Epithelial cell of esophagus (primary cell): ENCODE measurements at regions not wholly inside any gene's neighbourhood (a gene's known extent, or its start where the extent isn't known, plus 50 kb on each side); places are given as distances from the start of the nearest gene placed in this dataset.

Source experiments
- DNase-seq: peaks from one replicate; pipeline ENCODE4 v3.0.0; 2010; ENCODE audit warnings: low read depth
- H3K4me3 ChIP-seq: 2 replicates; pipeline ENCODE4 v1.5.1; 2011; ENCODE audit warnings: mild to moderate bottlenecking, low read length, control low read depth
- CTCF ChIP-seq: IDR thresholded peaks from 2 replicates; pipeline ENCODE4 v1.5.1; 2011; ENCODE audit warnings: low read depth, mild to moderate bottlenecking, low read length, control low read depth, inconsistent platforms; ENCODE audit not compliant: insufficient read depth; ENCODE audit errors: missing control alignments

- H3K4me3 ChIP-seq, result no peak overlapping the region
- DNase-seq, result no peak
- TF ChIP-seq CTCF, result no peak
These were observed 51.3 kb upstream of the CARMIL1 start for GRCh38 chr6:25227854-25228253.
